GM19397 (cell line): ENCODE measurements at regions not wholly inside any gene's neighbourhood (a gene's known extent, or its start where the extent isn't known, plus 50 kb on each side); places are given as distances from the start of the nearest gene placed in this dataset.

Experiments
- ATAC-seq: cut with Tn5 transposase; IDR thresholded peaks from one replicate; pipeline ENCODE4 v1.9.1; 2021; ENCODE audit warnings: mild to moderate bottlenecking, moderate library complexity; ENCODE audit not compliant: unreplicated experiment

DNA sequence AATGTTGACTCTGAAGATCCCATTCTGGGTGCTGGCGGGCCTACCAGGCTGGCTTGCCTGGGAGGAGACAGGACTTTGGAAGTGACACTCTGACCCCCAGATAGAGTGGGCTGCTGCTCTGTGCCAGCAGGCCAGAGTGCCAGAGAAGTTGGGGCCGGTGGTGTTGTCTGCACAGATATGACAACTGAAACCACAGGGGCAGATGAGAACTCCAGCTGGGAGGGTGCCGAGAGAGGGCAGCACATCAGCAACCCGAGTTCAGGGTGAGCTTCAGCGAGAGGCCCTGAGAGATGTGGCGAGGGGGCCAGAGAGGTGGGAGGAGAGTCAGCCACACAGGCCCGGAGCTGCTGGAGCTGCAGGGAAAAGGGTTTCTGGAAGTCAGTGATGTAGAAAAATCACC, 193.2 kb upstream of the MGMT start:
- no peak for ATAC-seq

DNA sequence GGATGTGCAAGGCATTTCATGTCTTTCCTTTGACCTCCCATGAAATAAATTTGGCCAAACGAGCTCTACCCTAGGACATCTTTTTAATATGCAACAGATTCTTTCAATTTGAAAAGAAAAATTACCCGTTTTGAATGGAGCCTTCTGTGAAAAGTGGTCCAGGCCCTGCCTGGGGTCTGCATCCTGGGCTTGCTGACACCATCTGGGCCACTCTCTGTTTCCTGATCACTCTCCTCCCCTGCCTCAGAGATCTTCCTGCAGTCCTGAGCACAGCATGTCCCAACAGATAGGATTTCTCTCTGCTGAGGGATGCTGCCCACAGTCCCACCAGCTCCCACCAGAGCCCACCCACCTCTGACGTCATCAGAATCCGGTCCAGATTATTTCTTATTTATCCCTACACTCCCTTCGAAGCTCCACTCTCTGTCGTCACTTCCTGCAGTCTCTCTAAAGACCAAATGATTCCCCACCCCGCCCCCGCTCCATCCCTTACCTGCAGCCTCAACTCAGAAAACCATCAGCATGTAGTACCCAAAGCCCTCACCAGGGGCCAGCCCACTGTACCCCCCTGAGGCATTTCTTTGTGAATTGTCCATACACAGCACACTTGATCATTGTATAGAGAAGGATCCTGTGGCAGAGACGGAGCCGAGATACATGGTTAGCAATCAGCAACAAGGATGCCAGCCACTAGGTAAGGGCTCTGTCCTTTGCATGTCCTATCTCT, 192.1 kb upstream of the MGMT start:
- no peak for ATAC-seq

DNA sequence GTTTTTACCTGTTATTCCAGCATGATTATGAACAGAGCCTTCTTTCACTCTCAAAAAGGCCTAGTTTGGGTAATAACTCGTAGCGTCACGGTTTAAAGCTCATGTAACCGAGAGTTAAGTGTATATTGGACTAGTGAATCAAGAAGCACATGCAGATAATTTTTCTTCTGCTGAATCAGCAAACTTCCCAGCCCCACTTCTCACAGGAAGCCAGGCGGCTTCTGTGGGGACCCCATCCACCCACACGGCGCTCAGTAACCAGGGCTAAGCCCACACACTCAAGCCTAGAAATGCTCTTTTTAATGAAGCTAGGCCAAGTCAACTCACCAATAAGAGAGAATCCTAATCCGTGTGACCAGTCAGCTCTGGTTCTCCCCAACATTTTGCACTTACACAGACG, 191.2 kb upstream of the MGMT start:
- no peak for ATAC-seq

DNA sequence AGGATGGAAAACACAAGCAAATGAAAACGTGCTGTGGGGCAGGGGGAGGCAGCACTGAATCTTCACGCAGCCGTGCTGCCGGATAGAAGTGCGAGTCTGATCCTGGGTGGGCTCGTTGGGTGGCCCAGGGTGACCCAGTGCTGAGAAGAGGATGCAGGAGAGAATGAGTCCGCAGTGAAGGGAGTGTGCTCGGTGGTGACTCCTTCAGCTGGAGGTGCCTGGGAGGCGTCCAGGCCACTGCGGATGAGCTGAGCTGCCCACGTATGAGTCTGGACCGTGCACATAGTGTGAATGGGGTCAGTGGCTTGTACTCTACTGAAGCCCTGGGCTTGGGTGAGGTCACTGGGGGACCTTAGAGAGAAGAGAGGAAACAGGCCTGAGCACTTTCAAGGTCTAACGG, 190.0 kb upstream of the MGMT start:
- ATAC-seq = no peak

DNA sequence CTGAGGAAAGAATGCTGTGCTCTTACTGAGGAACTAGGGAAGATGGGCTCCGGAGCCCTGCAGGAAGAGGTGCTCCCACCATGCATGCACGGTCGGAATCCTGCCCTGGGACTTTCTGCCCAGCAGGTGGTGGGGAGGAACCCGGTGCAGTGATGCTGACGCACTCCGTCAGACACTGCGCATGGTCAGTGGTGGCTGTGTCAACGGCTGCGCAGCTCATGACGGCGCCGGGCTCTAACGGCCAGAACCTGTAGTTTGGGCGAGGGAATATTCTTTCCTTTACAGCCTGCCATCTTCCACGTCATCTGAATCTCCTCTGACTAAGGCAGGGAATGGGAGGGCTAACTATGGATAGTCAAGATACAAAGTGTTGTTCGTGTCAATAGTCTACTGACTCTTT, 189.2 kb upstream of the MGMT start:
- ATAC-seq = no peak

DNA sequence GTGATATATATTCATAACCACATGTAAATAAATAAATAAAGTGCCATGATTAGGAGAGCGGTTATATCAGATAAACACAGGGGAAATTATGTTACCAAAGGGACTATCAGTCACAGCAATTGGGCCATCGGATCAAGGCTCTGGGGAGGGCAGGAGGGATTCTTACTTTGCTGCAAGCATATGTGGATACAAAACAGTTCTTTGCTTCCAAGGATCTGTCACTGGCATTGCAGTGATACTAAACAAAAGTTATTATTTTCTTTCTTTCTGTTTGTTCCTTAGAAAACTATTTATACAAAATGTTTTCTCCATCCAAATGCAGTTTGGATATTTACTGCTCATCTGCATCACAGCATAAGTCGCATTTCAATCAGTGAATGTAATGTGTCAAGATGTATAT, 188.4 kb upstream of the MGMT start:
- no peak for ATAC-seq

DNA sequence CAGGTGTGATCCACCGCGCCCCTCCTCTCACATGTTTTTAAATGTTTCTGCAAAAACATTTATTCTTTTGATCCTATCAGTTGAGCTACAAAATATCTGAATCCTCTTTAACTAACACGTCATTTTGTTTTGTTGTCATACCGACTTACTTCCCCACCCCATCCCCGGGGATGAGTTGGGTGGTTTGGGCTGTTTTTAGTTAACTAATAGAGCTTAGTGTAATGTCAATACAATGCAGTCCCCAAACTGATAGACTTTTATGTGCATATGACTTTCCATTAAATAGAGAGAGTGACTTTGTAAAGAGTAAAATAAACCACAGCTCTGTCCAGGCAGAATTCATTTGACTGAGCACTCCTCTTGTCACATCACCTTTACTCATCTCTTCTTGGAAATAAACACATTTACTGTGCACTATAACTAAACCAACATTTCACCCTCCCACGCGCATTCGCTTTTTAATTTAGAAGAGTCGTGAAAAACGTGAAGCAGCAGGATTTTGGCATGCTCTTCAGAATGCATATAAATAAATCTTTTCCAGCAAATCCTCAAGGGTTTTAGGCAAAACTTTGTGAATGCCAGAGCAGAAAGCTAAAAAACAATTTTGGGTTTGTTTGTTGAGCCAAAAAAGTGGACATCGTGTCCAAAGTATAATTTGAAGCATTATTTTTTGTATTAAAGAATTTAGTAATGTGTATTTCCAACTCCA, 187.4 kb upstream of the MGMT start:
- no peak for ATAC-seq

DNA sequence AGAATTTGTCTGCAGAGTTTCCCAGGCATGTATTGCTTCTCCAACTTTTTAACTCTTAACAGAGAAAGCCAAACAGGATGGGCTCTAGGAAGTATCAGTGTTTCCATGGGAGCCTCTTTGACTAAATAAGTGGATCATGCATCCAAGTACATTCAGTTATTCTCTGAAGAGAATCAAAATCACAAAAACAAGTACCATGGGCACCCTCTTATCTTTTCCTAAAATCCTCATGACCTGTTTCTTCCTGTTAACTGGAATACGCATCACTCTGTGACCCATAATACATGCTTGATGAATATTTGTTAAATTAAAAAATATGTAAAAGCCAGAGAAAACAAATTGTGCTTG, 186.9 kb upstream of the MGMT start:
- ATAC-seq = no peak

DNA sequence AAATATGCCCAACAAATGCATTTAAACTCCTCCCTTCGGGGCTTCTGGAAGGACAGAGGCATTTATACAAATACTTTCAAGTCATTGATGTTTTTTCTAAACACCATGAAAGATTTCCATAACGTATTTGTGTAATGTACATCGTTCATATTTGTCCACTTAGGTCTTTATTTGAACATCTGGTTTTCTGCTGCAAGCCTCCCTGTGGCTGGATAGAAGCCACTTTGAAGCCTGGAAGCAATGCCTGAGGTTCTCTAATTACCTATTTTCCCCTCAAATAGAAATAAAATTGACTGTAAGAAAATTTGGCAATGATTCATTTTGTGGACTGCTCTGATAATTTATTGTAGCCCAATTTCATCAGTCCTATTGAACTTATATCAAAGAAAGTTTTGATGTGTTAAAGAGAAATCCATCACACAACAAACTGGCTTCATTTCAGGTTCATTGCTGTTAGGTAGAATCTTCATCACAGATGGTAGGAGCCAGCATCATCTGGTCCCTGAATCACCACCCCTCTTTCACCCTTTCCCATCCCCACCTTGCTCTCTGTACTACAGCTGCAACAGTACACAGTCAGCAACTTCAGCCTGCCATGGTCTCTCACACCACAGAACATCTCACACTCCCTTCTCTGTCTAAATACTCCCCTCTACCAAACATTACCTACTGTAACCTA, 186.0 kb upstream of the MGMT start:
- ATAC-seq = no peak

DNA sequence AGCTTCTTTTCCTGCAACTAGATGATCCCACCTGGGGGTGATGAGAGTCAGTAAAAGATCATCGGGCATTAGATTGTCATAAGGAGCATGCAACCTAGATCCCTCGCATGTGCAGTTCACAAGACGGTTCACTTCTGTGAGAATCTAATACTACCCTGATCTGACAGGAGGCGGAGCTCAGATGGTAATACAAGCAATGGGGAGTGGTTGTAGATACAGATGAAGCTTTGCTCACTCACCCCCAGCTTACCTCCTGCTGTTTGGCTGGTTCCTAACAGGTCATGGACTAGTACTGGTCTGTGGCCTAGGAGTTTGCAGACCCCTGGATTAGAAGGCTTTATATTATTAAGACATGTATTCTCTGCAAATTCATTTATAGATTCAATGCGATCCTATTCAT, 181.6 kb upstream of the MGMT start:
- no peak for ATAC-seq

DNA sequence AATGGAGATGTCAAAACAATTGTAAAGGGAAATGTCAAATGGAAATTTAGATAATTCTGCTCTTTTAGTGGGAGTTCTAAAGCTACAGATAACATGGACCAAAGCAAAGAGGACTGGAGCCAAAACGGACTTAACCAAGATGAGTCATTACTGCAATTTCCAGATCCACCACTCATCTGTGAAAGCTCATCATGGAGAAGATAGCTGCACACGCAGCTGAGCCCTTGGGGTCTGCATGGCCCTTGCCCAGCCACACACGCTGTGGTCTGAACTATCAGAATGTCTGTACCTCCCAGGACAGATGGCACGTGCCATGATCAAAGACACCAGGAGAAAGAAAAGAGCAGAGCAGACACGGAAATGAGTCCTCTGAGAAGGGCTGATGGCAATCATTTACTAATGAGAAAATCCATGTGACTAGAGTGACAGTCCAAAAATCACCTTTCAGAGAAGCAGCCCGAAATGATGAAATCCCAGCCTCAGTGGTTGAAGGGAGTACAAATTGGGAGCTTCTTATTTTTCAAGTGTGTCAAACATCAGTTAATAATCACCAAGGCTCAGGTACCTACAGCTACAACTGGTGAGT, 177.9 kb upstream of the MGMT start:
- ATAC-seq = no peak

DNA sequence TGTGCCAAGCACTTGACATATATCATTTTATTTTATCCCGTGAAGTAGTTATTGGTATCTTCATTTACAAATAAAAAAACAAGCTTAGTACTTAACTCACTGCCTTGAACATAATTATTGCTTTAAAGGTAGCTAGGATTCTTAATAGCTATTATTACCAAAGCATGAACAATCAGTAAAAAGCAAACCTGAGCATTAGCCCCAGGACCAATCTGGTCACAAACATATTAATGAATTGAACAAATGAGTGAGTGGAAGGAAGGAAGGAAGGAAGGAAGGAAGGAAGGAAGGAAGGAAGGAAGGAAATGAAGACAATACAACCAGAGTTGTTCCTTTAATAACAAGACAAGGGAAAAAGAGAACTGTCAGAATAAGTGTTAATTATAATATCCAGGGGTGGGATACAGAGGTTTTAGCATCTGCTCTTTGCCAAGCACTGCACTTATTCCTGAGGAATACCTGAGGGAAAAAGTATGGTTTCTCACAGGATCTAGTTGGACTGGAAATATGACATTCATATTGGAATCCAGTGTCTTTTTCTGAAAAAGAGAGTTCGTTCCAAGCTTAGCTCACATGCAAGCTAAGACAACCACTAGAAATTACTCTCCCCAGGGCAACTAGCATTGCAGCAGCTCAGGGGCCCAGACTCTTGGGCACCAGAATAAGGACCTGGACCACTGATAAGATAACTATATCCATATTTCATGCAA, 172.9 kb upstream of the MGMT start:
- ATAC-seq = no peak

DNA sequence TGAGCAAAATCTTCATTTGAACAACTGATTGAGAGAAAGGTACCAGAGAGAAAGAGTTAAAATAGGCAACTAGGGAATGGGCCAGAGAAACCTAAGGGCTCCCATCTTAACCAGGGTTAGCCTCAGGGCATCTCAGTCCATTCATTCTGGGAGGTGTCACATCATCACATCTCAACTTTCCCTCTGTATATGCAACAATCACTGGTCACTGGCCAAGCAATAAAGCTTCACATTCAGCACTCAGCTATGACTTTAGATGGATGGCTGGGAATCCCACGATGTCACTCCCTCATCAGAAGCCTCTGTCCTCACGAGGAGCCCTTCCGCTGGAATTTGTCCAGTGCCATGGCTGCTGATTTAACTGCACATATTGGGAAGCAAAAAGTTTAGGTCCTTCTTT, 172.1 kb upstream of the MGMT start:
- no peak for ATAC-seq

DNA sequence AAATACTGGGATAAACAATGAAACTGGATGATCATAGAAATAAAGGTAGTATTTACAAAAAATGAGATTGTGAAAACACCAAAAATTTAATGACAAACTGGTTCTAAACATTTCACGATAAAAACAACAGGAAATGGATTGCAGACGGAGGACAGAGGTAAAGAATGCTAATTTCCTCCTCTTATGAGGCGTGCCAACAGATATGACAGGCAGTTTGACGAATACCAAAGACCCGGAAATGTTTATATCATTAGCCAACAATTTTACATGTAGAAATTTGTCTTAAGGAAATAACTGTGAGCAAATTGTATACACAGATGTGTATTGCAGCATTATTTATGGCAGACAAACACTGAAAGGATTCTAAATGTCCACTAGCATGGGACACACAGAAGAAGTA, 162.0 kb upstream of the MGMT start:
- no peak for ATAC-seq

DNA sequence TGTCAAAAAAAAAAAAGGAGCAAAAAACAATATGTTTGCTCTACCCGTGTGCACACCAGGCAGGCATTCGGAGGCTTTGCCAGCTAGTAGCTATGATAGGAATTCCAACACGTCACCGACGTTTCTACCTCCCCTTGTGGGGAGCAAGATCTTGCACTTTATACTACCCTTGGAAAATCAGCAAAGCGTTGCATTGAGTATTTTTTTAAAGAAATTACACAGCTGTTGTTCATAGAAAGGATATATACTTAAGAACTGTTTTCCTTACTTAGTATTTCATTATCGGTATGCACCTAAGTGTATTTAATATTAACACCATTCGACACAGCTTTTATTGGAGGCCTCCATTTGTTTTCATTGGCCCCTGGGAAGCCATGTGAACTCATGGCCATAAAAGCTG, 159.9 kb upstream of the MGMT start:
- ATAC-seq = no peak

DNA sequence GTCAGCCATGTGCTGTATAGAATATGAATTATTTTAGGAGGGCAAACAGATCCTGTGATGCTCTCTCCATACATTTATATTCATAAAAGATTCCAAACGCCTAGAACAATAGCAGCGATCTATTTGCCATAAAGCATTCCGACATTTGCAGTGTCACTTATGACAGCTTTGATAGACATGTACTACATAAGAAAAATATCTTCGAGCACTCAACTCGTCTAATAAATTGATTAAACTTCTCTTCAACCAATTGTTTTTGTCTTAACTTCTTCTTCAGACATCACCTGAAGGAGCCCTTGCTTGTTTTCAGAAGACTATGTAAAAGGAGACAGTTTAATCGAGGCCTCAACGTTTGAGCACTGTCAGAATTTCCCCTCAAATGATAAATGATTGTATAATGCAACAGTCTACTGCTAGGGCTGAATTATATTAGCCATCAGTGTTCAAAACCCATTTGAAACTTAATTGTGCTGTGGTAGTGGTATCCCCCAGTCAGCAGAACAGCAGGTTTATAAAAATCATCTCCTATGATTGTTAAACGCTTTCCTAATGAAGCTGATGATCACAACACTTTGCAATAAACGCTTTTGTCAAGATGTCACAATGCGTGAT, 158.0 kb upstream of the MGMT start:
- no peak for ATAC-seq

DNA sequence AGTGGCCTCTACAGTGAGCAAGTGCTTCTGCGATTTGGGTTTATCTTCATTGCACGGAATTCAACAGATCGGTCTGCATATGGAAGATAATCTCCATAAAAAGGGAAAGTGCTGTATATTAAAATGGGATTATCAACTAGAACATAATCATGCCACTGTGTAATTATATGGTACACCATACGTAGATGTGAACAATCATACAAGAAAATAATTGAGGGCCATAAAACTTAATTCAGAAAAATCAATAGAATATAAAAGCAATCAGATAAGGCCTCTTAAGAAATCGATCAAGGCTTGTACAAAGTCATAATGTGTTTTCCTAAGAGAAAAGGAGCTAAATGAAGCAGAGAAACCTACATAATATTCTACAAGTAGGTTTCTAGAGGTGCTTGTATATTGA, 157.5 kb upstream of the MGMT start:
- no peak for ATAC-seq

DNA sequence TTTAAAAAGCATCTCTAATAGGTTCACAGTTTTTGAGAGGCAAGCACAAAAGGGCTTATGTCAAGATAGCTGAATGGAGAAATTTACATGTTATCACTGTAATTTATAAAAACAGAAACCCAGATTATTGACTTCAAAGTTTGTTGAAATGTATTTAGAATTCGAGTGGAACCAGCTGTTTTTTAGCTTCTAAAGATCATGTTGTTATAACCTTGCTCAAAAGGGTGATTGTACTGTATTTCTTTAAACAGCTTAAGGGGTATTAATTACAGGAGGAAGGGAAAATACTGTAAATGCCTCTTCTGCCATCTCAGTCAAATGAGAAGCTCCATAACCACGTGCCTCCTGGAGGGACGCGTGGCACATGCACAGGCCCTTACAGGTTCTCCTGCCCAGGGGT, 156.2 kb upstream of the MGMT start:
- ATAC-seq = no peak

DNA sequence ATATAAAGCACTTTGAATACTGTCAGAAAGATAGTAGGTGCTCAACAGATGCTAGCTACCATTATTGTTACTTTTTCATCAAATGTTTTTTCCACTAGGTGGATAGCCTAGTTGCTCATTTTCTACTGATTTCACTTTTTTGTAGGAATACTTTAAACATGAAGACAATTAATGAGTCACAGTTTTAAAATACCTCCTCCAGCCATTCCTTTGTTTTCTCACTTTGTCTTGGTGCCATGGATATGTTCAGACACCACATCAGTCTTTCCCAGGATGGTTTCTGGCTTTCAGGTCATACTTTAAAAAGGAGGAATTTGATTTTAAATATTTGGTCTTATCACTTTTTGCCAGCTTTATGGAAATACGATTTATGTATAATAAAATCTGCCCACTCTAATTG, 147.1 kb upstream of the MGMT start:
- ATAC-seq = no peak

DNA sequence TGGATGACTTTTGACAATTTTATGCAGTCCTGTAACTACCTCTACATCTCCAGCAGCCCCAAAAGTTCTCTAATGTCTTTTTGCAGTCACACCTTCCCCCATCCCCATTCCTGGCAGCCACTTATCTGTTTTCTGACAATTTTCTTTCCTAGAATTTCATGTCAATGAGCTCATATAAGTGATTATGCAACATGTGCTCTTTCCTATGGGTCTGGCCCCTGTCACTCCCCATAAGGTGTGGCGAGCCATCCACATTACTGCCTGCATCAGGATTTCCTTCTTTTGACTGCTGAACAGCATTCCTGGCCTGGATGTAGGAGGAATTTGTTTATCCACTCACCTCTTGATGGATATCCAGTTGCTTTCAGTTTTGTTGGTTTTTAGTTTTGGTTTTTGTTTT, 146.7 kb upstream of the MGMT start:
- ATAC-seq = no peak

DNA sequence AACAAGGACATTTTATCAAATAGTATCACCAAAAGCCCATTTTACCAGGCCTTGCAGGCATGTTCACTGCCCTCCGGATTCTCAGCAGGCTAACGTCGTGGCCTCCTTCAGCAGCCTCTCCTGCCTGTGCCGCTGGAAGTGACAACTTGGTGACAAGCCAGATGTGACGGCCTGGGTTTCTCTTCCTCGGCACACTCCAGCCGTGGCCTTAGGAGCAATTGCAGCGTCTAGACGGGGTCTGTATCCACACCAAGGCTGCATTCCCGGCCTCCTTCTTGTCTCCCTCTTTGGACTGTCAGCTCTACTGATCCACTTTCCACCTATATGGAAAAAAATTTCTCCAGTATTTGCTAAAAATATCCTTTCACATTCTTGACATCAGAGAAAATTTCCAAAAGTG, 145.3 kb upstream of the MGMT start:
- ATAC-seq = no peak
